ENCODE measurements at regions not wholly inside any gene's neighbourhood (a gene's known extent, or its start where the extent isn't known, plus 50 kb on each side); places are given as distances from the start of the nearest gene placed in this dataset.
A peak's percentile ranks its signal among the peaks of the same experiment; 100 is the strongest.
"Not testable (repeated sequence)": the region's sequence is repeated elsewhere in the genome, so short reads cannot be mapped to it uniquely, and the experiment has no call there.

GRCh38 chr6:166719019-166719418 lies 92.0 kb upstream of the RPS6KA2 start:
- no peak for DNase-seq

DNA sequence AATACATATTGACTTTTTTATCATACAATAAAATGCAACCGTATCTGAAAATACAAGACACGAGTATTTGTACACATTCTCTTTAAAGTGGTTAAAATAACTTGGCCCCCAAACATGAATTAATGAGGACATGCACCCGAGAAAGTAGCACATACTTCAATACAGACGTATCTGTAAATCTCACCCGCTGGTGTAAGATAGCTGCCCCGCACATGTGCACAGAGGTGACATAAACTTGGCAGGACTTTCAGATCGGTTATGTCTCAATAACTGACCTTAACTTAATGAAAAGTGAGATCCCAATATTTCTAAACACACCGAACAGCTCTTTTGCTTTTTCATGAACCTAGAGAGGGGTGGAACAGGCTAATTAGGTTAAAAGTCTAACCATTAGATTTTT lies 91.5 kb upstream of the RPS6KA2 start:
- no peak for DNase-seq

GRCh38 chr6:166716910-166717617 lies 90.0 kb upstream of the RPS6KA2 start:
- no peak for DNase-seq

DNA sequence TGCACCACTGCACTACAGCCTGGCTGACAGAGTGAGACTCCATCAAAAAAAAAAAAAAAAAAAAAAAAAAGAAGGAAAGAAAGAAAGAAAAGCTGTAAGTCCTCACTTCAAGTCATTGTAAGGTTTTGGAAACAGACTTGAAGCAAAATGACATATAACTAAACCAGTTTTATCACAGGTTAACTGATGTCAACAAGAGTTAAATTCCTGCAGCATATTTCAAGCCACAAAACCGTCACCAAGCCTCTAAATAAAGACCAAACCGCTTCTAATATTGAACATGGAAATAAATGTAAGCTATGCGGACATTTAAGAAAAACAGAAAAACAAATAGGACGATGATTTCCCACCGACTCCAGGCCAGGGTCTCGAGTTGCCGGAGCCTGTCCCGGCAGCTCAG lies 88.9 kb upstream of the RPS6KA2 start:
- no peak for DNase-seq

- DNase-seq: no peak
Measured at GRCh38 chr6:166715065-166715464, 88.0 kb upstream of the RPS6KA2 start.

DNA sequence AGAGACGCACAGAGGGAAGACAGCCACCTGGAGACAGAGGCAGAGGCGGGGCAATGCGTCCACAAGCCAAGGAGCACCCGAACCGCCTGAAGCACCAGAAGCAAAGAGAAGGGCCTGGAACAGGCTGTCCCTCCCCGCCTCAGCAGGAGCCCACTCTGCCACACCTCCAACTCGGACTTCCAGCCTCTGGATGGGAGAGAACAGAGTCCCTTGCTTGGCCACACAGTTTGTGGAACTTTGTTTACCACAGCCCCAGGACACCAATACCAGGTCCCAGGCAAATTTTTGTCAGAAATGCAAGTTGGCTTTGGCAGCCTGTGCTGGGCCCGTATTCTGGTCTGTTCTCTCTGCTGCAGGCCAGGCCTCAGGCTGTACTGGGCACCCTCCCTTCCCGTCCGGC lies 87.5 kb upstream of the RPS6KA2 start:
- no peak for DNase-seq

DNA sequence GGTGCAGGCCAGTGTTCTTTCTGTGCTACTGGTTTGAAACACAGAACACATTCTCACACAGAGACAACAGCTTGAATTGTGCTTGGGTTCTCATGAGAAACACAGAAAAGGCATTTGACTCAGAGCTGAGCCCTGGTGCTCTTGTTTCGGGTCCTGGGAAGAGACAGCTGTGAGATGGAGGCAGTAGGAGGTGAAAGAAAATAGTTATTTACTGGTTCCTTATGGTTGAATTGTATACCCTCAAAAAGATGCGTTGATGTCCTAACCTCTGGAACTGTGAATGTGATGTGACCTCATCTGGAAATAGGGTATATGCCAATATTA lies 87.1 kb upstream of the RPS6KA2 start:
- DNase-seq: no peak

GRCh38 chr6:166713434-166714186 lies 86.6 kb upstream of the RPS6KA2 start:
- DNase-seq: no peak

DNA sequence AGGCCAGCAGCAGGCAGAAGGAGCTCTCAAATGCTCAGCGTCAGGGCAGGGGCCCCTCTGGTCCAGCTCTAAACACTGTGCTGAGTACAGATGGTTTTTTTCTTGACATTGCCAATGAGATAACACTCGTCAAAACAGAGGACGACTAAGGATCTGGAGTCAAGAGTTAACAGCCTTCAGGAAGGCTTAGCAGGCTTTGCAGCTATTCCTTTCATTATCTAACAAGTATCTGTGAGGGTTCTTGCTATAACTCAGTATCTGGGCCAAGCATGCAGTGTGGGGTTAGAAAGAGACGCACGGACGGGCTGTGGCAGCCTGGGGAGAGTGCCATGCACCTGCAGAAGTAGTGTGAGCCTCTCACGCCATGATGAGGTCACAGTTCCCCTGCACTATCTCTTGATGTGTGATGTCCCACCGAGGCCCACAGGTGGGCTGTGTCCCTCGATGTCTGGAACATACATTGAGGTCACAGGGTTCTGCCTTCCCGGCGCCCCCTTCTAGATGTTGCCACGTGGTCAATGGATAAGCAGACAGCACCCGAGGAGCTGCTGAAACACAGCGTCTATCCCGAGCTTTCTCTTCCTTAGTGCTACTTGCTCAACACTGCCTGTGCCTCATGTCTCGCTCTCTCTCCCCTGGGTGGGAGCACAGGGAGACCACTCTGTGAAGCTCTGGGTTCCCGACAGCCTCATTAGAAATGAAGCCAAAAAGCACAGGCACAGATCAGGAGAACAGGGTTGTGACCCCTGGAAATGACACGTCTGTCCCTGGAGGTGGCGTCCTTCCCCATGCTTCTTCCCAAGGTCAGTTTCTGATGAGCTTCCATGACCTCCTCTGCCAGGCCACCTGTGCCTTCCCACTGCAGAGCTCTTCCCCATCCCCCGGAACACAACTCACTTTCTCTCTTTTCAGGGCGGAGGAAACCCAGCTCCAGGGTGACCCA lies 85.5 kb upstream of the RPS6KA2 start:
- DNase-seq: no peak

DNA sequence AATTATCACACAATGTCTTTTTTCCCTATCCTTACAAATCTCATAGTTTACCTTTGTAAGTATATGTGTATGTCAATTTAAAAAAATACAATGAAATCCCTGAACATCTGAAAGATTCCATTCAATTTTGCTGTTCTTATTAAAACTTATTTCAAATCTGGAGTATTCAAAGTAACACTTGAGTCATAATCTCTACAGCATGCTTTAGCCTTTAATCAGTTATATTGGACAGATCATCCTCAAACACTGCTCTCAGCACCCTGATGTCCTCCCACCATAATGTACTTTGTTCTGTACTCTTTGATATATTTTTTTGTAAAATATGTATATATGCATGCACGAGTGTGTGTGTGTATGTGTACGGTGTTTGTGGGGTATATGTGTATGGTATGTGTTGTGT lies 83.0 kb upstream of the RPS6KA2 start:
- DNase-seq: no peak

DNA sequence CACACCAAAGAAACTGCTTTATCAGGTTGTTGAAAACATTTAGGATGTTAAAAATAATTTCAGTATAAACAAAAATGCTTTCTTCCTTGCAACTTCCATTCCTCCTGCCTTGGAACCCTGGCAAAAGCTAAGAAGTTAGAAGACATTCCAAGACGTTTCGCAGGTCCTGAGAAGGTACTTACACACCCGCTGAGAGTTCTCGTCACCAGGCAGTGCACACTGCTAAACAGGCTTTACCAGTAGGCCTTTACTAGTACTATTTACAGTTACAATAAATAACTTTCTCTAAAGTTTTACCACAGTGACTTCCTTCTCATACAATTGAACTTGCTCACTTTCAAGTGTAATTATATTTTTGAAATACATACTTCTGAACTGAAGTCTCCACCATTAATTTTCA lies 81.4 kb upstream of the RPS6KA2 start:
- DNase-seq: no peak

GRCh38 chr6:166707045-166707444 lies 80.0 kb upstream of the RPS6KA2 start:
- peak; percentile 2 to 6 for DNase-seq

DNA sequence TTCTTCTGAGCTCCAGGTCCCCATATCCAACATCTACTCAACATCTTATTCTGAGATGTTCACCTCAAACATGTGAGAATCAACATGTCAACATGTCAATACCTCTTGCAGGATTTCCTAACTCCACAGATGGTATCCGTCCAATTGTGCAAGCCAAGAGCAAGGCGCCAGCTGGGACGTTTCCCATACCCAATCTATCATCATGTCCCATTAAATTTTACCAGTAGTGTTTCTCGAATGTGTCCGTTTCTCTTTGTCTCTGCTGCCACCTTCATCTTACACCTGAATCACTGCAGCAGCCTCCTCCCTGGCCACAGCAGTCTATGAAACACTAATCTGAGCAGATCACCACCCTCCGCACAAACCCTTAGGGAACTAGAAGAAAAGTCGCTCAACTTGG lies 78.0 kb upstream of the RPS6KA2 start:
- DNase-seq: no peak

- DNase-seq: no peak
Measured at GRCh38 chr6:166704171-166704570, 77.1 kb upstream of the RPS6KA2 start.

DNA sequence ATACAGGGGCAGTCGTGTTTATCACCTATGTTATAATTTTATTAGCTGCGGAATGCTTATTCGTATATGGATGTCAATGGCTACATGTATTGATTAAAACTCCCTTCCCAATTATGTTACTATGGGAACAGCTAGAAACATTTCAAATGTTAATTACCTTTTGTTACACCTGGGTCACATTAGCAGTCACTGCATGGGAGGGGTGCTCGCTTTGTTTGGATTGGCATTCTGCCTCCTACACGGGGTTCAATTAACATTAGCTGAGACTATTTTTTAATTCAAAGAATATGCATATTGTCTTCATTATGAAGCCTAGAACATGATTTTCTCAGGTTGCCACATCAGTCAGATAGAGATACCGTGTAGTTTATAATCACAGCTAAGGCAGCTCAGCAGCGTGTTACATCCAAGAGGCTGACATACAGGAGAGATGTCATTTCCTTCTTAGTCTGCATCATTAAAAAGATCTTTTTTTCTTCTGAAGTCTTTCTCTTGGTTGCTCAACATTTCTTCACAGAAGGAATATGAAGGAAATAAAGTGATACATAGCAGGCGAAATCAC lies 76.2 kb upstream of the RPS6KA2 start:
- DNase-seq: no peak

DNA sequence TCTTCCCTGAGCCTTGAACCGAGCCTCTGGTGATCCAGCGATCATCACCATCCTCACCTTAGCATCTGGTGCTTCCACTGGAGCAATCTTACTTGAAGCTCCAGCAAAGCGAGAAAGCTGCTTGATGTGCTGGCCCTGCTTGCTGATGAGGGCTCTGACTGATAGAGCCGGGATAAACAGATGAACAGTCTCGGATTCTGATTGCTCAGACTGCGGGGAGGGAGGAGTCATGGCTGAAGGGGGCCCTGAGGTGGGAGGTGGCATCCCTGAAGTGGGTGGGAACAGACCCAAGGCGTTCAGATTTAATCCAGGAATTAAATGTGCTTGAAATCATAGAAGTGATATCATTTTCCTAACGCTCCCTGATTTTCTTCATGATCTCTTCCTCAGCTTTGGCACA lies 74.4 kb upstream of the RPS6KA2 start:
- DNase-seq: not testable (repeated sequence)

DNA sequence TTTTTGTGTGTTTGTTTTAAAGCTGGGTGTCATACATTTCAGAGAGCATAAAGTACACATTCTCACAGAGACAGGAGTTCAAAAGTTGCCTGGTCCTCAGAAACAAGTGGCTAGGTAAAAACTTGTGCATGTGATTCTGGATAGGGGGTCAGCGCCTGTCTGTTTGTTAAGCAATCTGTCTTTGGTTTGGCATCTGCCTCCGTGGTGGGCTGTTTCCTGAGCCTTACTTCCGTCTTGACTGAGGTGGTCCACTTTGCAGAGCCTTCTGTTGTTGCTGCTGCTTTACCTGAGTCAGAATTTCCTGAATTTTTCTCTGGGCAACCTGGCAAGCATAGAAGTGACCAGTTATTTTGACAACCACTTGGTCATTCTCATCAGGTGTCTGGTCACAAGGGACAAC lies 73.8 kb upstream of the RPS6KA2 start:
- DNase-seq: not testable (repeated sequence)

DNA sequence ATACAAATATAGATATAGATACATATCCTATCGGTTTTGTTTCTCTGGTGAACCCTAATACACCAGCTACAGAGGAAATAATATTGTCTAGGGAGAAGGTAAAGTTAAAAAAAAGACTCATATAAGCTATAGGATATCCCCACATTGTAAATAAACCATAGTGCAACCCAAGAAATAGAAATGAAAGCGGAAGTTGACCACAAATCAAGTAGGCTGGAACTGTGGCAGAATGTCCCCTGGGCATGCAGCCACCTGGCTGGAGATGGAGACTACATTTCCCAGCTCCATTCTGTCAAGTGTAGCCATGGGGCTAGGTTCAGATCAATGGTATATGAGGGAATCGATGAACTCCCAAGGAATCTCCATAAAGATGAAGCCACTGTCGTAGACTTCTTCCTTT lies 70.1 kb upstream of the RPS6KA2 start:
- DNase-seq: no peak

GRCh38 chr6:166693880-166694279 lies 66.8 kb upstream of the RPS6KA2 start:
- DNase-seq: no peak

GRCh38 chr6:166692723-166693302 lies 65.8 kb upstream of the RPS6KA2 start:
- DNase-seq: no peak

GRCh38 chr6:166691746-166692145 lies 64.7 kb upstream of the RPS6KA2 start:
- no peak for DNase-seq

- DNase-seq: no peak
Measured at GRCh38 chr6:166691199-166691598, 64.1 kb upstream of the RPS6KA2 start.

GRCh38 chr6:166689687-166690086 lies 62.6 kb upstream of the RPS6KA2 start:
- no peak for DNase-seq
